ENCODE measurements at regions not wholly inside any gene's neighbourhood (a gene's known extent, or its start where the extent isn't known, plus 50 kb on each side); places are given as distances from the start of the nearest gene placed in this dataset.
"Not testable (repeated sequence)": the region's sequence is repeated elsewhere in the genome, so short reads cannot be mapped to it uniquely, and the experiment has no call there.

DNA sequence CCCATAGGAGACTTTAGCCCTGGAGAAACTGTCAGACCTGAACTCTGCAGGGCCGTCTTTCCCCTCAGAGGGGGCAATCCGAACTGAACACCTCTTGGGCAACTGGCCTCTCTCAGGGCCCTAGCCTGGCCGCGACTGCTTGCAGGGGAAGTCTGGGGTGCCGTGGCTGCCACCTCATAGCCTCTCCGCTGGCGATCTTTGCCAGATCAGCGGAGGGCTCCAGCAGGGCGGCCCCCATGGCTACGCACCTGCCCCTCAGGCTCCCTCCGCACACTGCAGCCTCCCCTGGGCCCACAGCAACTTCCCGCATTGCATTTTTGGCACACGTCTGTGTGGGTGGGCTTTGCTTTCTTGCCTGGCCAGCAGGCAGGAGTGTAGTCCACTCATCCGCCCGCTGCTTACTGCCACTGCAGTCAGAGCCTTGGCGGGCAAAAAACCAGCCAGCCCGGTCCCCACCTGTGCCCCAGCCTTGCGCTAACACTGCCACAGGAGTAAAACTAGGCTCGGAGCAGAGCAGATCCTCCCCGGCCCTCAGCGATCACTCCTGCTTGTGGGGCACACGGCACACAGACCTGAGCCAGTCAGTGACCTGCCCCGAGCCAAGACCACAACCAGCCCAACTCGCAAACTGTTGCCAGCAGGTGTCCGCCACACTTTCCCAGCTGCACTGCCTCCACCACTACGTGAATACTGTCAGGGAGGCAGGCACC lies 266.8 kb upstream of the CBLB start:
- H3K36me3 ChIP-seq, result no peaks in the 10 kb centered on the region
- H3K9me3 ChIP-seq, result no peaks in the 10 kb centered on the region
- no peaks in the 10 kb centered on the region for H3K4me1 ChIP-seq
- no peak for FAIRE-seq
- no peak overlapping the region for H3K4me3 ChIP-seq
- DNase-seq, result peak in 2 of 6 donors; percentile 46 to 60
- intact Hi-C loops (cut with DNase I), result no loop called here
- no peak overlapping the region for H3K27ac ChIP-seq
- TF ChIP-seq, protein P1, sequence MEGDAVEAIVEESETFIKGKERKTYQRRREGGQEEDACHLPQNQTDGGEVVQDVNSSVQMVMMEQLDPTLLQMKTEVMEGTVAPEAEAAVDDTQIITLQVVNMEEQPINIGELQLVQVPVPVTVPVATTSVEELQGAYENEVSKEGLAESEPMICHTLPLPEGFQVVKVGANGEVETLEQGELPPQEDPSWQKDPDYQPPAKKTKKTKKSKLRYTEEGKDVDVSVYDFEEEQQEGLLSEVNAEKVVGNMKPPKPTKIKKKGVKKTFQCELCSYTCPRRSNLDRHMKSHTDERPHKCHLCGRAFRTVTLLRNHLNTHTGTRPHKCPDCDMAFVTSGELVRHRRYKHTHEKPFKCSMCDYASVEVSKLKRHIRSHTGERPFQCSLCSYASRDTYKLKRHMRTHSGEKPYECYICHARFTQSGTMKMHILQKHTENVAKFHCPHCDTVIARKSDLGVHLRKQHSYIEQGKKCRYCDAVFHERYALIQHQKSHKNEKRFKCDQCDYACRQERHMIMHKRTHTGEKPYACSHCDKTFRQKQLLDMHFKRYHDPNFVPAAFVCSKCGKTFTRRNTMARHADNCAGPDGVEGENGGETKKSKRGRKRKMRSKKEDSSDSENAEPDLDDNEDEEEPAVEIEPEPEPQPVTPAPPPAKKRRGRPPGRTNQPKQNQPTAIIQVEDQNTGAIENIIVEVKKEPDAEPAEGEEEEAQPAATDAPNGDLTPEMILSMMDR (IDR thresholded peaks at IDR 0.05), result no peak
- 83 to 85% methylated on average over 26 of the region's 26 CpGs for WGBS, 2 donors
- no peaks in the 10 kb centered on the region for H3K27me3 ChIP-seq
- no peak for ATAC-seq

DNA sequence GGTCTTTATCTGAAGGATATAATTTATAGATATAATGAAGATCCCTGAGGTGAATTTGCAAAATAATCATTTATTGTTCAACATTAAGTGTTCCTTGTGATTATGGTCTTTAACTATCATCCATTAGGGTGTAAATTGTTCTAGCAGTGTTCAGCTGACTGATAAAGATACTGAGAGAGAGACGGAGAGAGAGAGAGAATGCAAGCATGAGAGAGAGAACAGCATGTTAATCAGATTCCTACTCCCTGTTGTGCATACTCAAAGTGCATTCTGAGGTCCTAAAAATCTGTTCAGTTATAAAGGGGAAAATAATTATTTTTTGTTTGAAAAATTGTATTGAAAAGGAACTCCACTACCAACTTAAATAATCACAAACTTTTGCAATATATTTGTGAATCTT lies 271.0 kb upstream of the CBLB start:
- no peak for FAIRE-seq

DNA sequence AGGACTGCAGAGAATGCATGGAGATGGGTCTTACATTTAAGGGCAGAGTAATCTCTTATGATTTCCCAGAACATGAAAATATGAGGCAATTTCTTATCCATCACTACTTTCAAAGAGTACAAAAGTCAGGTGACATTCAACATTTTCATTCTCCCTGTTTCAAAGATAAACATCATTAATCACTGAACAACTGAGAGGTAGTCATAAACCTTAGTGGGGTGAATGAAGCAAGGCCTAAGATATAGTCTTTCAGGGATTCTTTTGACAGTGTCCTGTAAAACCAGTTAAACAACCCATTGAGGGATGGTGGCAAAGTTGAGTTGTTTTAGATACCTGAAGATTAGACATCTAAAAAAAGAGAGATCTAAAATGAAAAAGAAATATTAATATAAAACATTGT lies 271.6 kb upstream of the CBLB start:
- no peak overlapping the region for H3K4me3 ChIP-seq
- intact Hi-C loops (cut with DNase I), result no loop called here

More for the DNA sequence above, 271.0 kb upstream of the CBLB start:
- Histone ChIP-seq H3K27me3 (no peaks in the 10 kb centered on the region), H3K9me3 (no peaks in the 10 kb centered on the region), H3K4me1 (no peaks in the 10 kb centered on the region), H3K36me3 (no peaks in the 10 kb centered on the region), H3K27ac (no peak overlapping the region), H3K4me3 (no peak overlapping the region)
- WGBS, 2 donors, result 41% methylated on average over 1 of the region's 1 CpG
- intact Hi-C loops (cut with DNase I), result no loop called here
- ATAC-seq, result no peak
- TF ChIP-seq, protein P1 (IDR thresholded peaks at IDR 0.05), result no peak
- no peak for DNase-seq

DNA sequence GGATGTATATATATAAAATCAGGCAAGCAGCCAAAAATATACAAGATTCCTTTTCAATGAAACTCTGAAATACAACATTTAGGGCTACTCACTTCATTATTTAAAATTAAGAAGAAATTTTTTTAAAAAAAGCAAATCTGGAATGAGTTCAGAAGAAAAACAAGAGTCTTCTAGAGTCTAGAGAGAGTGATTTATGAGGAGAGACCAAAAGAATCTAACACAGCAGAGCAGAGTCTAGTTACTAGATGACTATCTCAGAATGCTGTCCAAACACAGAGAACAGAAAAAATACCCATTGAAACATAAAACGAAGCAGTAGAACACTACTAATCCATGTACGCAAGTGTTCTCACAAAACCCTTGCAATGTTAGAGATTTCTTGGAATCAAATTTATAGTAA lies 275.2 kb upstream of the CBLB start:
- no peak overlapping the region for H3K4me3 ChIP-seq
- no peaks in the 10 kb centered on the region for H3K4me1 ChIP-seq
- no peak for DNase-seq
- no peaks in the 10 kb centered on the region for H3K27me3 ChIP-seq
- no peaks in the 10 kb centered on the region for H3K9me3 ChIP-seq
- ATAC-seq, result no peak
- no peak overlapping the region for H3K27ac ChIP-seq
- WGBS, 2 donors, result 77 to 78% methylated on average over 2 of the region's 2 CpGs
- intact Hi-C loops (cut with DNase I), result no loop called here
- TF ChIP-seq, protein P1 (IDR thresholded peaks at IDR 0.05), result no peak
- FAIRE-seq, result no peak
- no peaks in the 10 kb centered on the region for H3K36me3 ChIP-seq

More for the DNA sequence above, 271.6 kb upstream of the CBLB start:
- DNase-seq (no peak), ATAC-seq (no peak), FAIRE-seq (no peak)
- H3K4me1 ChIP-seq, result no peaks in the 10 kb centered on the region
- TF ChIP-seq, protein P1 (IDR thresholded peaks at IDR 0.05), result no peak
- H3K9me3 ChIP-seq, result no peaks in the 10 kb centered on the region
- no peak overlapping the region for H3K27ac ChIP-seq
- no peaks in the 10 kb centered on the region for H3K36me3 ChIP-seq
- H3K27me3 ChIP-seq, result no peaks in the 10 kb centered on the region

DNA sequence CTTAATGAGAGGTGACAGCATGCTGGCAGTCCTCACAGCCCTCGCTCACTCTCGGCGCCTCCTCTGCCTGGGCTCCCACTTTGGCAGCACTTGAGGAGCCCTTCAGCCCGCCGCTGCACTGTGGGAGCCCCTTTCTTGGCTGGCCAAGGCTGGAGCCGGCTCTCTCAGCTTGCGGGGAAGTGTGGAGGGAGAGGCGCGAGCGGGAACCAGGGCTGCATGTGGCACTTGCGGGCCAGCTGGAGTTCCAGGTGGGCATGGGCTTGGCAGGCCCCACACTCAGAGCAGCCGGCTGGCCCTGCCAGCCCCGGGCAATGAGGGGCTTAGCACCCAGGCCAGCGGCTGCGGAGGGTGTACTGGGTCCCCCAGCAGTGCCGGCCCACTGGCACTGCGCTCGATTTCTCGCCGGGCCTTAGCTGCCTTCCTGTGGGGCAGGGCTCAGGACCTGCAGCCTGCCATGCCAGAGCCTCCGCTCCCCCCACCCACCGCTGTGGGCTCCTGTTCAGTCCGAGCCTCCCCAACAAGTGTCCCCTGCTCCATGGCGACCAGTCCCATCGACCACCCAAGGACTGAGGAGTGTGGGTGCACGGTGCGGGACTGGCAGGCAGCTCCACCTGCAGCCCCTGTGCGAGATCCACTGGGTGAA lies 279.7 kb upstream of the CBLB start:
- intact Hi-C loops (cut with DNase I); H3K36me3 ChIP-seq; H3K4me3 ChIP-seq; H3K27me3 ChIP-seq; H3K4me1 ChIP-seq; H3K9me3 ChIP-seq; ATAC-seq; FAIRE-seq; H3K27ac ChIP-seq: not testable (repeated sequence)
- DNase-seq, result peak in 2 of 6 donors; percentile 40 to 62
- WGBS, 2 donors, result 86 to 94% methylated on average over 23 to 28 of the region's 28 CpGs

All from pancreas (tissue), 10 donors.